ENCODE measurements at regions not wholly inside any gene's neighbourhood (a gene's known extent, or its start where the extent isn't known, plus 50 kb on each side); places are given as distances from the start of the nearest gene placed in this dataset.

- TF ChIP-seq TAF1 (IDR thresholded peaks at IDR 0.05; ENCODE audit: borderline replicate concordance, low read depth, low read length) (no peak), POLR2AphosphoS5 (IDR thresholded peaks at IDR 0.05; ENCODE audit: low read depth, low read length) (no peak), CTCF (IDR thresholded peaks at IDR 0.05) (no peak), TCF12 (IDR thresholded peaks at IDR 0.05) (no peak), SMC3 (IDR thresholded peaks at IDR 0.05; ENCODE audit: low read depth, low read length) (no peak), EP300 (IDR thresholded peaks at IDR 0.05; ENCODE audit: borderline replicate concordance in 1 of 2, low read depth in 1 of 2, low read length in 1 of 2) (no peak), GABPA (IDR thresholded peaks at IDR 0.05; ENCODE audit: low read depth) (no peak), YY1 (IDR thresholded peaks at IDR 0.05; ENCODE audit: low read depth) (no peak), JUND (IDR thresholded peaks at IDR 0.05) (no peak), USF1 (IDR thresholded peaks at IDR 0.05; ENCODE audit: borderline replicate concordance, low read depth) (no peak)
These were observed 74.4 kb upstream of the FBXL4 start for GRCh38 chr6:99022039-99022609.
